WERI-Rb-1 (cell line): ENCODE measurements at regions not wholly inside any gene's neighbourhood (a gene's known extent, or its start where the extent isn't known, plus 50 kb on each side); places are given as distances from the start of the nearest gene placed in this dataset.

Source experiments
- DNase-seq: peaks from one replicate; pipeline ENCODE4 v3.0.0-alpha.2; 2020
- H3K27ac ChIP-seq: fragments of 250-450 bp; sonication (Bioruptor Pico); 2 replicates; pipeline ENCODE4 v1.5.1; 2020; ENCODE audit warnings: mild to moderate bottlenecking, moderate library complexity
- H3K27me3 ChIP-seq: fragments of 250-450 bp; sonication (Bioruptor Pico); 2 replicates; pipeline ENCODE4 v1.5.1; 2021; ENCODE audit warnings: mild to moderate bottlenecking, low read depth, moderate library complexity; ENCODE audit not compliant: insufficient read depth, severe bottlenecking
- H3K36me3 ChIP-seq: fragments of 250-450 bp; sonication (Bioruptor Pico); 2 replicates; pipeline ENCODE4 v1.5.1; 2020; ENCODE audit warnings: mild to moderate bottlenecking, moderate library complexity
- H3K4me3 ChIP-seq: 2 replicates; pipeline ENCODE4 v1.5.1; 2011; ENCODE audit warnings: low read depth, mild to moderate bottlenecking, control low read depth, low read length
- H3K9me3 ChIP-seq: fragments of 250-450 bp; sonication (Bioruptor Pico); 2 replicates; pipeline ENCODE4 v1.5.1; 2021; ENCODE audit warnings: mild to moderate bottlenecking, moderate library complexity; ENCODE audit not compliant: severe bottlenecking
- CTCF ChIP-seq: IDR thresholded peaks from 2 replicates; pipeline ENCODE4 v1.5.1; 2011; ENCODE audit warnings: low read depth, mild to moderate bottlenecking, control low read depth, inconsistent platforms, low read length

- H3K9me3 ChIP-seq, result no peaks in the 10 kb centered on the region
- TF ChIP-seq CTCF, result no peak
- no peak overlapping the region for H3K27ac ChIP-seq
- H3K36me3 ChIP-seq, result no peaks in the 10 kb centered on the region
- H3K27me3 ChIP-seq, result no peaks in the 10 kb centered on the region
- no peak for DNase-seq
- H3K4me3 ChIP-seq, result no peak overlapping the region
Measured at GRCh38 chr17:13750816-13751793, 149.4 kb upstream of the HS3ST3A1 start.

GRCh38 chr17:13753154-13753553, 151.4 kb upstream of the HS3ST3A1 start:
- no peak for TF ChIP-seq CTCF
- H3K4me3 ChIP-seq, result no peak overlapping the region
- no peaks in the 10 kb centered on the region for H3K27me3 ChIP-seq
- no peaks in the 10 kb centered on the region for H3K9me3 ChIP-seq
- DNase-seq, result no peak
- H3K36me3 ChIP-seq, result no peaks in the 10 kb centered on the region
- no peak overlapping the region for H3K27ac ChIP-seq

GRCh38 chr17:13753771-13754170, 152.0 kb upstream of the HS3ST3A1 start:
- no peak for DNase-seq
- no peaks in the 10 kb centered on the region for H3K9me3 ChIP-seq
- TF ChIP-seq CTCF, result no peak
- H3K36me3 ChIP-seq, result no peaks in the 10 kb centered on the region
- H3K4me3 ChIP-seq, result no peak overlapping the region
- H3K27ac ChIP-seq, result no peak overlapping the region
- no peaks in the 10 kb centered on the region for H3K27me3 ChIP-seq

GRCh38 chr17:13755851-13756250, 154.1 kb upstream of the HS3ST3A1 start:
- Histone ChIP-seq H3K9me3 (no peaks in the 10 kb centered on the region), H3K4me3 (no peak overlapping the region), H3K36me3 (no peaks in the 10 kb centered on the region), H3K27me3 (no peaks in the 10 kb centered on the region), H3K27ac (no peak overlapping the region)
- no peak for DNase-seq
- no peak for TF ChIP-seq CTCF

- DNase-seq, result no peak
- no peaks in the 10 kb centered on the region for H3K36me3 ChIP-seq
- H3K9me3 ChIP-seq, result no peaks in the 10 kb centered on the region
- no peak overlapping the region for H3K4me3 ChIP-seq
- no peak for TF ChIP-seq CTCF
- no peaks in the 10 kb centered on the region for H3K27me3 ChIP-seq
- no peak overlapping the region for H3K27ac ChIP-seq
Measured at GRCh38 chr17:13756763-13757162, 155.0 kb upstream of the HS3ST3A1 start.

GRCh38 chr17:13757871-13758270, 156.1 kb upstream of the HS3ST3A1 start:
- Histone ChIP-seq H3K27ac (no peak overlapping the region), H3K36me3 (no peaks in the 10 kb centered on the region), H3K4me3 (no peak overlapping the region), H3K9me3 (no peaks in the 10 kb centered on the region), H3K27me3 (no peaks in the 10 kb centered on the region)
- TF ChIP-seq CTCF, result no peak
- no peak for DNase-seq
